ENCODE measurements at regions not wholly inside any gene's neighbourhood (a gene's known extent, or its start where the extent isn't known, plus 50 kb on each side); places are given as distances from the start of the nearest gene placed in this dataset.

DNA sequence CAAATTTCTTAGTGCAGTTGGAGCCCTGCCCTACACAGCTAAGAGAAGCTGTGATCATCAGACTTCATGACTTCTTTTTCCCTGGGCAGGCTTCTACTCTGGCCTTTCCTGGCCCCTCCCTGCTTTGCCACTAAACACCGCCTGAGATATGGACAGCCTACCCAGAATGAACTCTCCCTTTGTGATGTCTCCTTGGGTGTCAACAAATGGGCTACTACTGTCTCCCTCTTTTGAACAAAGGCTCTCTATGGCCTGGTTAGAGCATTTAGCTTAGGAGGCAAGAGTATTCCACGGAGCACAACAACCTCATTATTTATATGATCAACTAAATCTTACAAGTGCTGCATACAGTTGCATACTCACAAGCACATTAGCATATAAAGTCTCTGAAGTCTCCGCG is 127.6 kb upstream of the HCCS start:
- no peaks in the 10 kb centered on the region for H4K20me1 ChIP-seq (ENCODE audit: control insufficient read depth, insufficient read depth)
- no TSS peak for BruUV-seq (replicated peaks)
- no peak overlapping the region for H3K4me2 ChIP-seq (ENCODE audit: control insufficient read depth, insufficient read depth)
- H2AFZ ChIP-seq (ENCODE audit: control insufficient read depth, low read depth, low read length) = no peak overlapping the region
- no peaks in the 10 kb centered on the region for H3K9me3 ChIP-seq (replicated peaks; ENCODE audit: control insufficient read depth, insufficient read depth, low read length)
- H3K4me3 ChIP-seq = no peak overlapping the region
- ChIA-PET RAD21 (ENCODE audit: unreplicated experiment) (no interaction called here), POLR2A (no interaction called here), CTCF (no interaction called here), SMC1A (ENCODE audit: uncharacterized antibody, unreplicated experiment) (interaction anchor here (2.5 kb wide), 1 partner anchor 11 kb away, joined by 6 read pairs; no protein-coding TSS in a partner anchor)
- intact Hi-C loops (cut with micrococcal nuclease; ENCODE audit: unreplicated experiment) = no loop called here
- no peak overlapping the region for H3K27ac ChIP-seq (ENCODE audit: control insufficient read depth, insufficient read depth)
- no peaks in the 10 kb centered on the region for H3K4me1 ChIP-seq (ENCODE audit: control insufficient read depth, insufficient read depth, low read length)
- DNase-seq (ENCODE audit: low read depth, low spot score) (no peak), FAIRE-seq (no peak), ATAC-seq (no peak)
- 63% methylated on average over 4 of the region's 4 CpGs for WGBS (ENCODE audit: insufficient coverage, insufficient replicate concordance, low lambda C conversion rate, missing lambda C conversion rate)
- H3K27me3 ChIP-seq (replicated peaks in 1 of 2; ENCODE audit: control insufficient read depth in 2 of 2, insufficient read depth in 2 of 2, low read length in 1 of 2) = no peaks in the 10 kb centered on the region
- in situ Hi-C loops (cut with MboI) = no loop called here
- no peaks in the 10 kb centered on the region for H3K36me3 ChIP-seq (ENCODE audit: control insufficient read depth in 2 of 2, insufficient read depth in 2 of 2, low read length in 1 of 2)
- no peaks in the 10 kb centered on the region for H3K79me2 ChIP-seq (ENCODE audit: control insufficient read depth, insufficient read depth, low read length)
- no peak overlapping the region for H3K9ac ChIP-seq (ENCODE audit: control insufficient read depth, insufficient read depth, low read length)
- TF ChIP-seq BHLHE40 (IDR thresholded peaks at IDR 0.05; ENCODE audit: borderline replicate concordance in 1 of 2, low read depth in 2 of 2, low read length in 1 of 2) = no peak
- TF ChIP-seq, protein P1, sequence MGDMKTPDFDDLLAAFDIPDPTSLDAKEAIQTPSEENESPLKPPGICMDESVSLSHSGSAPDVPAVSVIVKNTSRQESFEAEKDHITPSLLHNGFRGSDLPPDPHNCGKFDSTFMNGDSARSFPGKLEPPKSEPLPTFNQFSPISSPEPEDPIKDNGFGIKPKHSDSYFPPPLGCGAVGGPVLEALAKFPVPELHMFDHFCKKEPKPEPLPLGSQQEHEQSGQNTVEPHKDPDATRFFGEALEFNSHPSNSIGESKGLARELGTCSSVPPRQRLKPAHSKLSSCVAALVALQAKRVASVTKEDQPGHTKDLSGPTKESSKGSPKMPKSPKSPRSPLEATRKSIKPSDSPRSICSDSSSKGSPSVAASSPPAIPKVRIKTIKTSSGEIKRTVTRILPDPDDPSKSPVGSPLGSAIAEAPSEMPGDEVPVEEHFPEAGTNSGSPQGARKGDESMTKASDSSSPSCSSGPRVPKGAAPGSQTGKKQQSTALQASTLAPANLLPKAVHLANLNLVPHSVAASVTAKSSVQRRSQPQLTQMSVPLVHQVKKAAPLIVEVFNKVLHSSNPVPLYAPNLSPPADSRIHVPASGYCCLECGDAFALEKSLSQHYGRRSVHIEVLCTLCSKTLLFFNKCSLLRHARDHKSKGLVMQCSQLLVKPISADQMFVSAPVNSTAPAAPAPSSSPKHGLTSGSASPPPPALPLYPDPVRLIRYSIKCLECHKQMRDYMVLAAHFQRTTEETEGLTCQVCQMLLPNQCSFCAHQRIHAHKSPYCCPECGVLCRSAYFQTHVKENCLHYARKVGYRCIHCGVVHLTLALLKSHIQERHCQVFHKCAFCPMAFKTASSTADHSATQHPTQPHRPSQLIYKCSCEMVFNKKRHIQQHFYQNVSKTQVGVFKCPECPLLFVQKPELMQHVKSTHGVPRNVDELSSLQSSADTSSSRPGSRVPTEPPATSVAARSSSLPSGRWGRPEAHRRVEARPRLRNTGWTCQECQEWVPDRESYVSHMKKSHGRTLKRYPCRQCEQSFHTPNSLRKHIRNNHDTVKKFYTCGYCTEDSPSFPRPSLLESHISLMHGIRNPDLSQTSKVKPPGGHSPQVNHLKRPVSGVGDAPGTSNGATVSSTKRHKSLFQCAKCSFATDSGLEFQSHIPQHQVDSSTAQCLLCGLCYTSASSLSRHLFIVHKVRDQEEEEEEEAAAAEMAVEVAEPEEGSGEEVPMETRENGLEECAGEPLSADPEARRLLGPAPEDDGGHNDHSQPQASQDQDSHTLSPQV (IDR thresholded peaks at IDR 0.05) = no peak
- no peak for TF ChIP-seq TCF7 (IDR thresholded peaks at IDR 0.05; ENCODE audit: borderline replicate concordance)
- TF ChIP-seq HDAC2 (IDR thresholded peaks at IDR 0.05) = no peak
- TF ChIP-seq, protein P2, sequence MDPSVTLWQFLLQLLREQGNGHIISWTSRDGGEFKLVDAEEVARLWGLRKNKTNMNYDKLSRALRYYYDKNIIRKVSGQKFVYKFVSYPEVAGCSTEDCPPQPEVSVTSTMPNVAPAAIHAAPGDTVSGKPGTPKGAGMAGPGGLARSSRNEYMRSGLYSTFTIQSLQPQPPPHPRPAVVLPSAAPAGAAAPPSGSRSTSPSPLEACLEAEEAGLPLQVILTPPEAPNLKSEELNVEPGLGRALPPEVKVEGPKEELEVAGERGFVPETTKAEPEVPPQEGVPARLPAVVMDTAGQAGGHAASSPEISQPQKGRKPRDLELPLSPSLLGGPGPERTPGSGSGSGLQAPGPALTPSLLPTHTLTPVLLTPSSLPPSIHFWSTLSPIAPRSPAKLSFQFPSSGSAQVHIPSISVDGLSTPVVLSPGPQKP (IDR thresholded peaks at IDR 0.05; ENCODE audit: low read depth, low read length) = no peak
- no peak for TF ChIP-seq PAX8 (IDR thresholded peaks at IDR 0.05)
- TF ChIP-seq PAX5 (IDR thresholded peaks at IDR 0.05; ENCODE audit: borderline replicate concordance, low read depth, low read length) = no peak
- TF ChIP-seq ATF7 (IDR thresholded peaks at IDR 0.05; ENCODE audit: low read depth) = no peak
- no peak for TF ChIP-seq ZNF207 (IDR thresholded peaks at IDR 0.05; ENCODE audit: borderline replicate concordance)
- TF ChIP-seq ZBTB11 (CRISPR knock-in tag; IDR thresholded peaks at IDR 0.05) = no peak
- TF ChIP-seq ZNF217 (IDR thresholded peaks at IDR 0.05) = no peak
- no peak for TF ChIP-seq MYC (IDR thresholded peaks at IDR 0.05; ENCODE audit: insufficient read depth, insufficient read length, insufficient replicate concordance, low read length, severe bottlenecking)
- no peak for TF ChIP-seq MYB (IDR thresholded peaks at IDR 0.05; ENCODE audit: borderline replicate concordance, low read depth, low read length)
- TF ChIP-seq BCL11A (IDR thresholded peaks at IDR 0.05; ENCODE audit: low read depth, low read length) = no peak
- no peak for TF ChIP-seq HDAC6 (IDR thresholded peaks at IDR 0.05; ENCODE audit: unreplicated experiment)
- no peak for TF ChIP-seq SUPT20H (IDR thresholded peaks at IDR 0.05; ENCODE audit: borderline replicate concordance, control insufficient read depth, low read depth, low read length)
- no peak for TF ChIP-seq WRNIP1 (IDR thresholded peaks at IDR 0.05; ENCODE audit: borderline replicate concordance, low read depth, low read length)
